Loucy (cell line): ENCODE measurements at regions not wholly inside any gene's neighbourhood (a gene's known extent, or its start where the extent isn't known, plus 50 kb on each side); places are given as distances from the start of the nearest gene placed in this dataset.

Experiments
- CTCF ChIP-seq: fragments of 200-600 bp; sonication (generic); conservative IDR thresholded peaks from 2 replicates; pipeline ENCODE4 v1.5.1; 2014; ENCODE audit warnings: mild to moderate bottlenecking, antibody characterized with exemption, low read length
- EZH2phosphoT487 ChIP-seq: fragments of 200-600 bp; IDR thresholded peaks from 2 replicates; pipeline ENCODE4 v1.6.1; 2018; ENCODE audit warnings: antibody characterized with exemption, mild to moderate bottlenecking, moderate library complexity, borderline replicate concordance

GRCh38 chr5:18240971-18241370, 606.7 kb downstream of the TAF11L14 start:
- TF ChIP-seq CTCF (no peak), EZH2phosphoT487 (no peak)
